GM13977 (cell line): ENCODE measurements at regions not wholly inside any gene's neighbourhood (a gene's known extent, or its start where the extent isn't known, plus 50 kb on each side); places are given as distances from the start of the nearest gene placed in this dataset.
"Not testable (repeated sequence)": the region's sequence is repeated elsewhere in the genome, so short reads cannot be mapped to it uniquely, and the experiment has no call there.

Source experiments
- DNase-seq: peaks from one replicate; pipeline ENCODE4 v3.0.0; 2012; ENCODE audit warnings: low spot score
- CTCF ChIP-seq: IDR thresholded peaks from 2 replicates; pipeline ENCODE4 v1.5.1; 2012; ENCODE audit warnings: mild to moderate bottlenecking, control low read depth; ENCODE audit not compliant: insufficient read depth; ENCODE audit errors: extremely low read depth, missing control alignments
- in situ Hi-C: fragments of 300-500 bp; cut with MboI; formaldehyde crosslinking; loops from one replicate; pipeline ENCODE4 v1.12.0; 2022; ENCODE audit warnings: low sequenced_read_pairs, low pct_unique_long_range_greater_than_20kb, mixed read lengths, inconsistent platforms; ENCODE audit not compliant: unreplicated experiment

- no peak for DNase-seq
- in situ Hi-C loops, result no loop called here
- no peak for TF ChIP-seq CTCF
Measured at GRCh38 chr12:131192951-131193350, 239.2 kb downstream of the ADGRD1 start.

DNA sequence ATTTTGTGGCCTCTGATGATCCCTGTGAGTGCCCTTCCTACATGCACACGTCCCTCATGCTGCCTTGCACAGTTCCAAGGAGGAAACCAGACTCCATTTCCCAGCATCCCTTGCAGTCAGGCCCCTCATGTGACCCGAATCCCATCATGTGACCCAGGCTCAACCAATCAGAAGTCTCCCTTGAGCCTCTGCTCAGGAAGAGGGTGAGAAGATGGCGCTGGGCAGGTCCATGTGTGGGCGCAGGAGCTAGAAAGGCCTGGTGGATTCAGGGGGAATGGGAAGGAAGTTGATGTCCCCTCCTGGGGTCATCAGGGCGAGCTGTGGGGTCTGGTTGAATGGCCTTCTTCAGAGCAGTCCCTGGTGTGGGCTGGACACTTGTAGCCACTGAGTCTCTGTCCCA is 240.5 kb downstream of the ADGRD1 start:
- in situ Hi-C loops, result no loop called here
- TF ChIP-seq CTCF, result no peak
- peak; percentile 16 for DNase-seq

DNA sequence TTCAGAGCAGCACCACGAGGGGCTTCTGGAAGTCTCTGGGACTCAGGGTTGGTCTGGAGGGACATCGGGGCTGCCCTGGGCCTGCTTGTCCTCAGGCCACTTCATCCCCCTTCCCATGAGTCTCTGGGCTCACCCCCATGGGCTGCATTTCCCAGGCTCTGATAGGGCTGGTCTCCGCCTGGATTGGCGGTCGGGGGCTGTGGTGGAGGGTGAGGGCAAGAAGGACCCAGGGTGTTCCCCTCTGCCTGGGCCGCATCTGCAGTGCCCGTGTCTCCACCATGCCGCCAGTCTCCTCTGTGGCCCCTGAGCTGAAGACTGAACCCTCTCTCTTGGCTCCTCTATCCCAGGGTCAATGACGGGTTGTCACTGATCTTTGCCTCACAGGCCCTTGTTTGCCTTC is 242.1 kb downstream of the ADGRD1 start:
- in situ Hi-C loops, result no loop called here
- no peak for TF ChIP-seq CTCF
- no peak for DNase-seq

DNA sequence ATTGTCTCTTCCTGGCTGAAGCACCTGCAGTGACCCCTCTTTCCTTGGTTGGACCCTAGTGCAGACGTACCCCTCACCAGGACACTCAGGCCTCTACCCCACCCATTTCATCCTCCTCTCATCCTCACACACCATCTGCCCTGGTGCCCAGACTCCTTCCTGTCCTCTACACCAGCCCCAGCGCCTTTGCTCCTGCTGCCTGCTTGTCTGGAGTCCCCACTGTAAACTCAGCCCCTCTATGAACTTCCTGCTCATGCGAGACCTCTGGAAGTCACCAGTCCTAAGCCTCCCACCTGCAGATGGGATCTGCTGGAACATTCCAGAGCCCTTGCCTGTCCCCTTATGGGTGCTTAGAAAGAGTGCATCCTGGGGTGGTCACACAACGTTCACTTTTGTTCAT is 242.5 kb downstream of the ADGRD1 start:
- no peak for TF ChIP-seq CTCF
- no peak for DNase-seq
- in situ Hi-C loops, result no loop called here

DNA sequence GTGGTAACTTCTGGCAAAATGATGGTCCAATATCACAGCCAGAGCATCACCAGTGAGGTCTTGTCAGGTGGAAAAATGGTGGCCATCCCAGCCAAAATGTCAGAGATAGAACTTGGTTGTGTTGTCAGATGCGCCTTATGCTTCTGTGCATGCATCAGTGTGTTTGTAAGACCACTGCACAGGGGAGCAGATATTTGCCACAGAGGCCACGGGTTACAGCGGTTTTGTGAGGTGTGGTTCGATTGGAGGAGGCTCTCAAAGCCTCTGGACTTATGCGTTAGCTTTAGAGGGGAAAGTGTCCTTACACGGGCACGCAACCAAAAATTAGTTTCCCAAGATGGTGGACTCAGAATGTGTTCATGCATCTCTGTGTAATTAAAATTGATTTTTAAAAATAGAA is 243.8 kb downstream of the ADGRD1 start:
- DNase-seq, result no peak
- TF ChIP-seq CTCF, result no peak
- in situ Hi-C loops, result no loop called here

GRCh38 chr12:131199221-131199620 is 245.5 kb downstream of the ADGRD1 start:
- in situ Hi-C loops, result no loop called here
- no peak for DNase-seq
- TF ChIP-seq CTCF, result no peak

- in situ Hi-C loops, DNase-seq: not testable (repeated sequence)
Measured at GRCh38 chr12:131201912-131202311, 248.2 kb downstream of the ADGRD1 start.
